HG02759 (cell line): ENCODE measurements at regions not wholly inside any gene's neighbourhood (a gene's known extent, or its start where the extent isn't known, plus 50 kb on each side); places are given as distances from the start of the nearest gene placed in this dataset.

Source experiments
- ATAC-seq: cut with Tn5 transposase; IDR thresholded peaks from one replicate; pipeline ENCODE4 v1.9.1; 2021; ENCODE audit warnings: mild to moderate bottlenecking, moderate library complexity; ENCODE audit not compliant: unreplicated experiment

GRCh38 chr2:12330916-12331315, 385.8 kb upstream of the TRIB2 start:
- no peak for ATAC-seq

GRCh38 chr2:12331698-12332097, 385.0 kb upstream of the TRIB2 start:
- ATAC-seq: no peak

- ATAC-seq: no peak
Observed at GRCh38 chr2:12333293-12333692, 383.4 kb upstream of the TRIB2 start.

- no peak for ATAC-seq
Observed at GRCh38 chr2:12334412-12334966, 382.2 kb upstream of the TRIB2 start.

- ATAC-seq: no peak
Observed at GRCh38 chr2:12335131-12335530, 381.6 kb upstream of the TRIB2 start.

- no peak for ATAC-seq
Observed at GRCh38 chr2:12335995-12336394, 380.7 kb upstream of the TRIB2 start.

- ATAC-seq: no peak
Observed at GRCh38 chr2:12338946-12339697, 377.6 kb upstream of the TRIB2 start.

GRCh38 chr2:12340164-12340563, 376.6 kb upstream of the TRIB2 start:
- ATAC-seq: no peak

GRCh38 chr2:12341215-12341614, 375.5 kb upstream of the TRIB2 start:
- ATAC-seq: no peak

GRCh38 chr2:12341920-12342319, 374.8 kb upstream of the TRIB2 start:
- ATAC-seq: no peak

GRCh38 chr2:12343141-12343540, 373.6 kb upstream of the TRIB2 start:
- ATAC-seq: no peak

GRCh38 chr2:12347066-12347493, 369.7 kb upstream of the TRIB2 start:
- ATAC-seq: no peak

GRCh38 chr2:12348216-12348615, 368.5 kb upstream of the TRIB2 start:
- ATAC-seq: no peak

GRCh38 chr2:12350821-12351220, 365.9 kb upstream of the TRIB2 start:
- no peak for ATAC-seq

GRCh38 chr2:12352889-12353288, 363.8 kb upstream of the TRIB2 start:
- no peak for ATAC-seq

- ATAC-seq: no peak
Observed at GRCh38 chr2:12361506-12361905, 355.2 kb upstream of the TRIB2 start.

- ATAC-seq: no peak
Observed at GRCh38 chr2:12363138-12363537, 353.6 kb upstream of the TRIB2 start.

- no peak for ATAC-seq
Observed at GRCh38 chr2:12363569-12363968, 353.2 kb upstream of the TRIB2 start.

GRCh38 chr2:12369566-12369965, 347.2 kb upstream of the TRIB2 start:
- no peak for ATAC-seq

- no peak for ATAC-seq
Observed at GRCh38 chr2:12376025-12376424, 340.7 kb upstream of the TRIB2 start.

- ATAC-seq: no peak
Observed at GRCh38 chr2:12379143-12379542, 337.6 kb upstream of the TRIB2 start.

GRCh38 chr2:12381543-12382325, 335.0 kb upstream of the TRIB2 start:
- no peak for ATAC-seq
